B cell (primary cell): ENCODE measurements at regions not wholly inside any gene's neighbourhood (a gene's known extent, or its start where the extent isn't known, plus 50 kb on each side); places are given as distances from the start of the nearest gene placed in this dataset.

Experiments
- CTCF ChIP-seq: fragments of 200-600 bp; IDR thresholded peaks from one replicate; pipeline ENCODE4 v1.8.0; 2022; ENCODE audit warnings: antibody characterized with exemption, mild to moderate bottlenecking
- EZH2 ChIP-seq: IDR thresholded peaks from 2 replicates; pipeline ENCODE4 v1.6.1; 2012; ENCODE audit warnings: borderline replicate concordance, low read depth, mild to moderate bottlenecking, moderate library complexity, low read length; ENCODE audit not compliant: insufficient read depth, poor library complexity, severe bottlenecking

- TF ChIP-seq CTCF (no peak), EZH2 (no peak)
These were observed 455.4 kb upstream of the CHAC2 start for GRCh38 chr2:53312181-53312580.
